ENCODE measurements at regions not wholly inside any gene's neighbourhood (a gene's known extent, or its start where the extent isn't known, plus 50 kb on each side); places are given as distances from the start of the nearest gene placed in this dataset.

DNA sequence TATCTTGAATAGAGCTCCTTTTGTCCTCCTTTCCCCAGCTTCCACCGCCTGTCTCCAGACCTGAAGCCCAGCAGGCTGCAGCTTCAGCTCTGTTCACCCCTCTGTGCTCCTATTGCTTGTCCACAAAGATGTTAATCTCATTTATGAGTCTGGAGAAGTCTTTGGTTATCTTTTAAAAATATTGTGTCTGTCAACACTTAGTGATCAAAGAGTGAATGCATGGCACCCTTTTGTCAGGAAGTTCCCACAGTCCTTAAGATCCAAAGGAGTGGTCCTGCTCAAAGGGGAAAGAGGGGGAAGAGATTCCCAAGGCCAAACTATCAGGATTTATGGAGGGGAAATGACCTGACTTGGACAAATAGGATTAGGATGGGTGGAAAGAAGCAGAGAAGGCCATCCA lies 118.9 kb downstream of the ACAA2 start:
- no peak for ATAC-seq
- TF ChIP-seq CSDC2 (CRISPR knock-in tag; IDR thresholded peaks at IDR 0.05) (no peak), OSR1 (CRISPR knock-in tag; IDR thresholded peaks at IDR 0.05) (no peak), TCF4 (CRISPR knock-in tag; IDR thresholded peaks at IDR 0.05; ENCODE audit: borderline replicate concordance) (no peak), TOX (CRISPR knock-in tag; IDR thresholded peaks at IDR 0.05; ENCODE audit: borderline replicate concordance) (no peak), ESRRG (CRISPR knock-in tag; IDR thresholded peaks at IDR 0.05) (no peak), ZFP30 (CRISPR knock-in tag; IDR thresholded peaks at IDR 0.05) (no peak), ZNF8 (CRISPR knock-in tag; IDR thresholded peaks at IDR 0.05) (no peak), CSRNP3 (CRISPR knock-in tag; IDR thresholded peaks at IDR 0.05) (no peak), PPARA (CRISPR knock-in tag; IDR thresholded peaks at IDR 0.05; ENCODE audit: borderline replicate concordance) (no peak), ZFP3 (CRISPR knock-in tag; IDR thresholded peaks at IDR 0.05) (no peak), POU6F1 (CRISPR knock-in tag; IDR thresholded peaks at IDR 0.05; ENCODE audit: borderline replicate concordance, low read depth) (no peak)
- TF ChIP-seq, protein P1, sequence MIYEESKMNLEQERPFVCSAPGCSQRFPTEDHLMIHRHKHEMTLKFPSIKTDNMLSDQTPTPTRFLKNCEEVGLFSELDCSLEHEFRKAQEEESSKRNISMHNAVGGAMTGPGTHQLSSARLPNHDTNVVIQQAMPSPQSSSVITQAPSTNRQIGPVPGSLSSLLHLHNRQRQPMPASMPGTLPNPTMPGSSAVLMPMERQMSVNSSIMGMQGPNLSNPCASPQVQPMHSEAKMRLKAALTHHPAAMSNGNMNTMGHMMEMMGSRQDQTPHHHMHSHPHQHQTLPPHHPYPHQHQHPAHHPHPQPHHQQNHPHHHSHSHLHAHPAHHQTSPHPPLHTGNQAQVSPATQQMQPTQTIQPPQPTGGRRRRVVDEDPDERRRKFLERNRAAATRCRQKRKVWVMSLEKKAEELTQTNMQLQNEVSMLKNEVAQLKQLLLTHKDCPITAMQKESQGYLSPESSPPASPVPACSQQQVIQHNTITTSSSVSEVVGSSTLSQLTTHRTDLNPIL (CRISPR knock-in tag; IDR thresholded peaks at IDR 0.05; ENCODE audit: low read depth): no peak
- TF ChIP-seq, protein P2, sequence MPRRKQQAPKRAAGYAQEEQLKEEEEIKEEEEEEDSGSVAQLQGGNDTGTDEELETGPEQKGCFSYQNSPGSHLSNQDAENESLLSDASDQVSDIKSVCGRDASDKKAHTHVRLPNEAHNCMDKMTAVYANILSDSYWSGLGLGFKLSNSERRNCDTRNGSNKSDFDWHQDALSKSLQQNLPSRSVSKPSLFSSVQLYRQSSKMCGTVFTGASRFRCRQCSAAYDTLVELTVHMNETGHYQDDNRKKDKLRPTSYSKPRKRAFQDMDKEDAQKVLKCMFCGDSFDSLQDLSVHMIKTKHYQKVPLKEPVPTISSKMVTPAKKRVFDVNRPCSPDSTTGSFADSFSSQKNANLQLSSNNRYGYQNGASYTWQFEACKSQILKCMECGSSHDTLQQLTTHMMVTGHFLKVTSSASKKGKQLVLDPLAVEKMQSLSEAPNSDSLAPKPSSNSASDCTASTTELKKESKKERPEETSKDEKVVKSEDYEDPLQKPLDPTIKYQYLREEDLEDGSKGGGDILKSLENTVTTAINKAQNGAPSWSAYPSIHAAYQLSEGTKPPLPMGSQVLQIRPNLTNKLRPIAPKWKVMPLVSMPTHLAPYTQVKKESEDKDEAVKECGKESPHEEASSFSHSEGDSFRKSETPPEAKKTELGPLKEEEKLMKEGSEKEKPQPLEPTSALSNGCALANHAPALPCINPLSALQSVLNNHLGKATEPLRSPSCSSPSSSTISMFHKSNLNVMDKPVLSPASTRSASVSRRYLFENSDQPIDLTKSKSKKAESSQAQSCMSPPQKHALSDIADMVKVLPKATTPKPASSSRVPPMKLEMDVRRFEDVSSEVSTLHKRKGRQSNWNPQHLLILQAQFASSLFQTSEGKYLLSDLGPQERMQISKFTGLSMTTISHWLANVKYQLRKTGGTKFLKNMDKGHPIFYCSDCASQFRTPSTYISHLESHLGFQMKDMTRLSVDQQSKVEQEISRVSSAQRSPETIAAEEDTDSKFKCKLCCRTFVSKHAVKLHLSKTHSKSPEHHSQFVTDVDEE (CRISPR knock-in tag; IDR thresholded peaks at IDR 0.05): no peak

GRCh38 chr18:49693717-49694005 lies 119.7 kb downstream of the ACAA2 start:
- no peak for TF ChIP-seq ZNF565 (CRISPR knock-in tag; conservative IDR thresholded peaks at IDR 0.05; ENCODE audit: low read depth)
- TF ChIP-seq ZFP30 (CRISPR knock-in tag; IDR thresholded peaks at IDR 0.05): no peak
- TF ChIP-seq CSRNP3 (CRISPR knock-in tag; IDR thresholded peaks at IDR 0.05): no peak
- TF ChIP-seq SNAI2 (CRISPR knock-in tag; IDR thresholded peaks at IDR 0.05): no peak
- TF ChIP-seq, protein P3, sequence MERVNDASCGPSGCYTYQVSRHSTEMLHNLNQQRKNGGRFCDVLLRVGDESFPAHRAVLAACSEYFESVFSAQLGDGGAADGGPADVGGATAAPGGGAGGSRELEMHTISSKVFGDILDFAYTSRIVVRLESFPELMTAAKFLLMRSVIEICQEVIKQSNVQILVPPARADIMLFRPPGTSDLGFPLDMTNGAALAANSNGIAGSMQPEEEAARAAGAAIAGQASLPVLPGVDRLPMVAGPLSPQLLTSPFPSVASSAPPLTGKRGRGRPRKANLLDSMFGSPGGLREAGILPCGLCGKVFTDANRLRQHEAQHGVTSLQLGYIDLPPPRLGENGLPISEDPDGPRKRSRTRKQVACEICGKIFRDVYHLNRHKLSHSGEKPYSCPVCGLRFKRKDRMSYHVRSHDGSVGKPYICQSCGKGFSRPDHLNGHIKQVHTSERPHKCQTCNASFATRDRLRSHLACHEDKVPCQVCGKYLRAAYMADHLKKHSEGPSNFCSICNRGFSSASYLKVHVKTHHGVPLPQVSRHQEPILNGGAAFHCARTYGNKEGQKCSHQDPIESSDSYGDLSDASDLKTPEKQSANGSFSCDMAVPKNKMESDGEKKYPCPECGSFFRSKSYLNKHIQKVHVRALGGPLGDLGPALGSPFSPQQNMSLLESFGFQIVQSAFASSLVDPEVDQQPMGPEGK (CRISPR knock-in tag; IDR thresholded peaks at IDR 0.05; ENCODE audit: borderline replicate concordance): no peak
- no peak for TF ChIP-seq ZFP3 (CRISPR knock-in tag; IDR thresholded peaks at IDR 0.05)
- no peak for TF ChIP-seq ZNF70 (CRISPR knock-in tag; IDR thresholded peaks at IDR 0.05)
- TF ChIP-seq PPARA (CRISPR knock-in tag; IDR thresholded peaks at IDR 0.05; ENCODE audit: borderline replicate concordance): no peak
- no peak for TF ChIP-seq RARB (CRISPR knock-in tag; IDR thresholded peaks at IDR 0.05)
- TF ChIP-seq ZNF8 (CRISPR knock-in tag; IDR thresholded peaks at IDR 0.05): no peak
- no peak for ATAC-seq

DNA sequence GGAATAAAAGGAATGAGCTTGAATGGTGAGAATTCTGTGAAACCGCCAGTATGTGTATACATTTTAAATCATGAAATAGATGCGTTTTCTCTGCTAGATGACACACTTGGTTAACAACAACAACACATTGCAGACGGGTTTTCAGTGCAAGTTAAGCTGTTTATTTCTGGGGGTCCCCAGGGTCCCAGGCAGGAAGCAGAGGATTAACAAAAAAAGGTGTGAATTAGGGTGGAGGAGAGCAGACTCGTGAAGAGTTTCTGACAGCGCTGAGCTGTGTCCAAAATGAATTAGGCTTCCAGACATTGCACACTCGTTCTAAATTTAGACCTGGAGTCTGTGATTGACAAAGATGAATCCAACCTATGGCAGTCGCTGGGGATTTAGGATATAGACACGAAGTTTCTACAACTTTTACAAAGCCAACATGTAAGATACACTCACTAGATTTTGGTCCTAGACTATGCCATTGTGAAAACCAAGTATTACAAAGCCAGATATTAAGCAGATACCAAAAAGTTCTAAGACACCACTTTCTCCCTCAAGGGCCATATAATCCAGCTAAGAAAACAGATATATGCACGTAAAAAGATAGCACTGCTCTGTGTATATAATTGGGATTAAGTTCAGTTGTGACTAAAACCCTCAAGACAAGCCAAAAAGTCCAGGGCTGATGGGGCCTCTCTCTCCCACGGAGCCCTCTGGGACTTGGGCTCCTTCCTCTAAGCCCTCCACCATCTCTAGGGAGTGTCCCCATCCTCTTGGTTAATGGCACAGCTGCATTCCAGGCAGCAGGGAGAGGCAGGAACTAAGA lies 120.2 kb downstream of the ACAA2 start:
- ATAC-seq: no peak
- TF ChIP-seq ESRRG (CRISPR knock-in tag; IDR thresholded peaks at IDR 0.05) (no peak), POU6F1 (CRISPR knock-in tag; IDR thresholded peaks at IDR 0.05; ENCODE audit: borderline replicate concordance, low read depth) (no peak), ZNF565 (CRISPR knock-in tag; conservative IDR thresholded peaks at IDR 0.05; ENCODE audit: low read depth) (no peak), CSRNP3 (CRISPR knock-in tag; IDR thresholded peaks at IDR 0.05) (no peak), ZFP3 (CRISPR knock-in tag; IDR thresholded peaks at IDR 0.05) (no peak)

Data from SK-N-SH treated with all-trans-retinoic acid at 6 μM for 48 hours (cell line).